GM19463 (cell line): ENCODE measurements at regions not wholly inside any gene's neighbourhood (a gene's known extent, or its start where the extent isn't known, plus 50 kb on each side); places are given as distances from the start of the nearest gene placed in this dataset.
"Not testable (repeated sequence)": the region's sequence is repeated elsewhere in the genome, so short reads cannot be mapped to it uniquely, and the experiment has no call there.

ENCODE experiments used
- ATAC-seq: cut with Tn5 transposase; IDR thresholded peaks from one replicate; pipeline ENCODE4 v1.9.1; 2021; ENCODE audit warnings: mild to moderate bottlenecking, moderate library complexity; ENCODE audit not compliant: unreplicated experiment

DNA sequence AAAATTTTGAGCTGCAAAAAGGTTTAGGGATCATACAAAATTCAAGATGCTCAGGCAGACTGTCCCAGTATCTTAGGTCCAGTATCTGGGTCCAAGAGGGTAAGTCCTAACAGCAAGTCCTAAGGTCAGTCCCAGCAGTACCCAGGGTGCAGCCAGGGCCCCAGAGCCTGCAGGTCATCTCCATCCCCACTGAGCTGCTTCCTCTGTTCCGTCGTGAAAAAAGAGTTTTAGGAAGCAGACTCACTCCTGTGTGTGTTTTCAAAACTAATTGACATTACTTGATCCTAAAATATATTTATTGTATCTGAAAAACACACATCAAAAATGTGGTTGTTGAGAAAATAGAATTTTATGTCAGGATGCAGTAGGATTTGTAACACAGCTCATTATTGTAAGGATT is 69.9 kb upstream of the ALKAL2 start:
- no peak for ATAC-seq

DNA sequence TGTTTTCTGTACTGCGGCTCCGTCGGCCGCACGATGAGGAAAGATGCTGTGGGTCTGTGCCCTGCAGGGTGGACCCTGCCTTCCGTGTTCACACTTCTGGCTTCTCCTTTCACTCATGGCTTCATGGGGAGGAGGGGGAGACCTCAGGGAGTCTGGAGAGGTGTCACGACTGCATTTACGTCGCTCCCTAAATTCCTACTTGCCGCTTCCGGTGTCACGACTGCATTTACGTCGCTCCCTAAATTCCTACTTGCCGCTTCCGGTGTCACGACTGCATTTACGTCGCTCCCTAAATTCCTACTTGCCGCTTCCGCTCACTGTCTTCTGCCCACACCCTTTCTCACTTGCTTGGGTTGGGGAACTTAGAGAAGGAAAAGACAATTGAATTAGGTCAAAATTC is 68.4 kb upstream of the ALKAL2 start:
- not testable (repeated sequence) for ATAC-seq

DNA sequence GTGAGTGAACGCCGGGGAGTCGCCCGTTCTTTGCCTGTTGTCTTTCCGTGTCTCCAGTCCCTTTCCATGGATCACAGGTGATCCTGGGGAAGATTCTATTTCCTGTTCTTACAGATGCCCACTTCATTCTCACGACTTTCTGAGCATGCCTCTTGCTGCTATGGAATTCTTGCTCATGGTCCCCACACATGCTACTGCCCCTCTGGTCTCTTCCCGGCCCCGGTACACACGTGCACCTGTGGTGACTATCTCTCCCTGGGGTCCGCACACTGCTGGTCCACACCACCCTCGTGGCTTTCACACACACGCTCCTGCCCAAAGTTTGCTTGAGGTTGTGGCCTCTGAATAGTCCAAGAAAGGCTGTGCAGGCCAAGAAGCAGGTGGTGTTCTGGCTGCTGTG is 67.9 kb upstream of the ALKAL2 start:
- no peak for ATAC-seq

DNA sequence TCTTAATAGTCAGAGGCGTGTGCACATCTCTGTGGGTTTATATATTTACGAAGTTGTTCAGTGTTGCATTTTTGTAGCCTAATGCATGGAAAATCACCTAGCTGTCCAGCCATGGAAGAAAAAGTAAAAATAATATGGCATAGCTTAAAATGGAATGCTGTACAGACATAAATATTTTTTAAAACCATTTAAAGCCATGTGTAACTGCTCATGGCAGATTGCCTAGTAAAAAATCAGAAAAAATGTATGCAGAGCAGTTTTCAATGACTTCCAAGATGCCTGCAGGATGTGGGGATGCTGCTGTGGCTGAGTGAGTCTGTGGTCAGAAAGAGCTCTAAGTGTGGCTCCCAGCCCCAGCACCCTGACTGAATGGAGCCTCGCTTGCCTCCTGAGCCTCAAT is 64.8 kb upstream of the ALKAL2 start:
- ATAC-seq: no peak

DNA sequence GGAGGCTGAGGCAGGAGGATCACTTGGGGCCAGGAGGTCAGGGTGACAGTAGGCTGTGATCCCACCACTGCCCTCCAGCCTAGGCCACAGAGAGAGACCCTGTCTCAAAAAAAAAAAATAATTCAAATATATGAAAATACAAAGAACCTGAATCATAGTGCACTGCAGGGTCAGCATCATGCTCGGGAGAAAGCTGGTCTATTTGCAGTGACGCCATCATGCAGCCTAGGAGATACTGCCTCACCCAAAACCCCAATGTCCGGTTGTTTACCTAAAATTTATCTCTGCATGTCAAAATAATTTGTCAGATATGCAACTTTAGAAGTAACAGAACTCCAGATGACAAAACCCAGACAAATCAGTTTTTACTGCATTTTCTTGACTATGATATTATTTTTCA is 61.5 kb upstream of the ALKAL2 start:
- no peak for ATAC-seq

DNA sequence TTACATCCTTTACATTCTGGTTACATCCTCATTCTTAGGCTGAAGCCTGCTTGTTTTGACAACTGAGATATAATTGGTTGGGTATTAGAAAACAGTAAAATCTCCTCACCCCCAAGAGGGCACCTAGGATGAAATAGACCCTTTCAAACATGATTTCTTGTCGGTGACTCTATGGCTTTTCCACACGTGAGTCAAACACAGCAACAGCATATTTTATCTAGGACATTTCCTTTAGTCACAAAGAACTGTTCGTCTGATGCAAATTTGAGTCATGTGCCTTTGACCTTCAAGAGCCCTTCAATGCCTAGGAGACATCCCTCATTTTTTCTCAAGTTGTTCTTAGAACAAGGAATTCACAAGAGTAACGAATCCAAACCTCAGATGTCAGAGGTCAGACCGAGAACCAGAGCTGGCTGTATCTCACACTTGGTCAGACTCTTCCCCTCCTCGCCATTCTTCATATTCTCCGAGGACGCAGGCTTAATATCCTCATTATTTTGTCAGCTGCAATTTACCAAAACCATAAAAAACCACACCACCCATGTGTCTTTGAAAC is 60.5 kb upstream of the ALKAL2 start:
- no peak for ATAC-seq

DNA sequence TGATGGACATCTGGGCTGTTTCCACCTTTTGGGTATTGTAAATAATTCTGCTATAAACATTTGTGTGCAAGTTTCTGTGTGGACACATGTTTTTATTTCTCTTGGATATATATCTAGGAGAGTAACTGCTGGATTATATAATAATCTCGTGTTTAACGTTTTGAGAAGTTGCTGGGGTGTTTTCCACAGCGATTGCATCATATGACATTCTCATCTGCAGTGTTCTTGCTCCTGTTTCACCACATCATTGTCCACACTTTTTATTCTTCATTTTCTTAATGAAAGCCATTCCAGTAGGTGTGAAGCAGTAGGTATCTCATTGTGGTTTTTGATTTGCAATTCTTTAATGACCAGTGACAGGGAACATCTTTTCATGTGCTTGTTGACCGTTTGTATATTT is 56.9 kb upstream of the ALKAL2 start:
- no peak for ATAC-seq

DNA sequence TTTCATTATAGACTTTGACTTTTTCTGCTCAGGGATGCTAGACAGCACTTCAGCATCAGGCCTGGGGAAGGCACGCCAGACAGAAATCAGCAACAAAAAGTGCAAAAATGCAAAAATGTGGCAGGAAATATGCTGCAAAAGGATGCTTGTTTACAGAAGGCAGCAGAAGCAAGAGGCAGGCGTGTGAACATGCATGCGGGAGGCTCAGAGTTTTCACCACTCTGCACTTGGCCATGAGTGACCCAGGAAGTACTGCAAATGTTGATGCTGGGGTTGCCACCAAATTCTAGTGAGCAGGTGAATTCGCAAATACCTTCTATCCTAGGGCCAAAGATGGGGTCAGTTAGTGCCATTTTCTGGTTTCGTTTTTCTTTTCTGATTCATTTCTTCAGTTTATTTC is 55.5 kb upstream of the ALKAL2 start:
- no peak for ATAC-seq

DNA sequence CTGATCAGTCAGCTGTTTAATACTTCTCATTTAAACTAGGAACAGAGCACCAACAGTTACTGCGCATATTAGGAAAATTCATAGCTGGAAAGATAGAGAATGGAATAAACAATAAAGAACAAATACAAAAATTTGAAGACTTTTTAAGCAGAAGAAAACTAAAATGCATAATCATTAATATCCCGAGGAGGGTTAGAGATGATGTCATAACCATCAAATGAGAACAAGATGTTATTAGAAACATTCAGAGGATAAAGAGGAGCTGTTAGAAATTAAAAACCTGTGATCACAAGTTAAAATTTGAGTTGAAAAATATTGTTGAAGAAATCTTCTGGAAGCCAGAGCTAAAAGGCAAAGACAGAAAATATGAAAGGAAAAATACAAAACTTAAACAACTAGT is 54.0 kb upstream of the ALKAL2 start:
- no peak for ATAC-seq

DNA sequence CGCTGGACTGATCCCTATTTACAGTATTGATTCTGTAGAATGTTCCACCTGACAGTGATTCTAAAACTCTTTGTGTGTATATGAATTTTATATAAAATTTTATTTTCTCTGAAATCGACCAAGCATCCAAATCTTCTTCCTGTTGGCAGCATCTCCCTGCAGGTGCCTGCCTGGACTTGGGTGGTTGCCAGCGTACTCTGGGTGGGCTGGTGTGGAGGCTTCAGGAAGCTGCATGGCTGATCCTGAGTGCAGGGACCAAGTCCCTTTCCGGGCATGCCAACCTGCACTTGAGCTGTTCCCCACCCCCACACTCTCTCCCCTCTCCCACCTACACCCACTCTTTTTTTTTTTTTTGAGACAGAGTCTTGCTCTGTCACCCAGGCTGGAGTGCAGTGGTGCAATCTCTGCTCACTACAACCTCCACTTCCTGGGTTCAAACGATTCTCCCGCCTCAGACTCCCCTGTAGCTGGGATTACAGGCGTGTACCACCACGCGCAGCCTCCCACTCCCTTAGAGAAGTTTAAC is 53.2 kb upstream of the ALKAL2 start:
- ATAC-seq: no peak
